GM12878 (cell line): ENCODE measurements at regions not wholly inside any gene's neighbourhood (a gene's known extent, or its start where the extent isn't known, plus 50 kb on each side); places are given as distances from the start of the nearest gene placed in this dataset.

Source experiments
- CTCF ChIP-seq, 3 experiments: IDR thresholded peaks in 2 of 3; conservative IDR thresholded peaks in 1 of 3; 2 replicates each; pipeline ENCODE4 v1.5.1; 2011; ENCODE audit warnings: low read depth in 3 of 3, low read length in 3 of 3, mild to moderate bottlenecking in 3 of 3, control low read depth in 2 of 3, moderate library complexity in 2 of 3, inconsistent platforms in 1 of 3, mixed read lengths in 1 of 3; ENCODE audit not compliant: control insufficient read depth in 2 of 3, insufficient read depth in 1 of 3; ENCODE audit errors: extremely low read depth in 1 of 3
- E2F4 ChIP-seq: IDR thresholded peaks from 2 replicates; pipeline ENCODE4 v1.6.1; 2012; ENCODE audit warnings: low read depth, low read length, improper control_type of control experiment
- HDAC2 ChIP-seq: fragments of 200-600 bp; sonication (generic); IDR thresholded peaks from 2 replicates; pipeline ENCODE4 v1.6.1; 2017
- MTA3 ChIP-seq: IDR thresholded peaks from 2 replicates; pipeline ENCODE4 v1.6.1; 2012; ENCODE audit warnings: low read length, inconsistent platforms, borderline replicate concordance
- MYC ChIP-seq: IDR thresholded peaks from 2 replicates; pipeline ENCODE4 v1.6.1; 2011; ENCODE audit warnings: mild to moderate bottlenecking, low read length, moderate library complexity, inconsistent platforms; ENCODE audit not compliant: insufficient read depth, insufficient replicate concordance, insufficient read length, severe bottlenecking
- PML ChIP-seq: IDR thresholded peaks from 2 replicates; pipeline ENCODE4 v1.6.1; 2012; ENCODE audit warnings: low read length, inconsistent platforms
- POLR2A ChIP-seq: IDR thresholded peaks from 2 replicates; pipeline ENCODE4 v1.6.1; 2011; ENCODE audit warnings: low read depth, mild to moderate bottlenecking, low read length
- POLR2AphosphoS5 ChIP-seq: IDR thresholded peaks from 2 replicates; pipeline ENCODE4 v1.6.1; 2011; ENCODE audit warnings: mild to moderate bottlenecking, low read length, inconsistent platforms
- YY1 ChIP-seq: IDR thresholded peaks from 2 replicates; pipeline ENCODE4 v1.6.1; 2011; ENCODE audit warnings: low read depth, mild to moderate bottlenecking, low read length
- ZNF217 ChIP-seq: fragments of 450-650 bp; IDR thresholded peaks from 2 replicates; pipeline ENCODE4 v1.6.1; 2017; ENCODE audit warnings: antibody characterized with exemption, mild to moderate bottlenecking
- ZSCAN29 ChIP-seq: fragments of 450-650 bp; IDR thresholded peaks from 2 replicates; pipeline ENCODE4 v1.6.1; 2017; ENCODE audit warnings: mild to moderate bottlenecking, moderate library complexity

- TF ChIP-seq HDAC2: no peak
- TF ChIP-seq ZNF217: no peak
- no peak for TF ChIP-seq ZSCAN29
- no peak for TF ChIP-seq E2F4
- no peak for TF ChIP-seq CTCF (IDR thresholded peaks at IDR 0.05 in 2 of 3, conservative IDR thresholded peaks at IDR 0.05 in 1 of 3; ENCODE audit: control insufficient read depth in 2 of 3, extremely low read depth in 1 of 3, insufficient read depth in 1 of 3, low read depth in 3 of 3, low read length in 3 of 3)
- TF ChIP-seq YY1: no peak
- TF ChIP-seq POLR2A: no peak
- TF ChIP-seq MYC: no peak
- TF ChIP-seq PML: no peak
- no peak for TF ChIP-seq MTA3
- TF ChIP-seq POLR2AphosphoS5: no peak
Measured at GRCh38 chr14:27012641-27013040, 414.8 kb upstream of the NOVA1 start.
